ENCODE measurements at regions not wholly inside any gene's neighbourhood (a gene's known extent, or its start where the extent isn't known, plus 50 kb on each side); places are given as distances from the start of the nearest gene placed in this dataset.

DNA sequence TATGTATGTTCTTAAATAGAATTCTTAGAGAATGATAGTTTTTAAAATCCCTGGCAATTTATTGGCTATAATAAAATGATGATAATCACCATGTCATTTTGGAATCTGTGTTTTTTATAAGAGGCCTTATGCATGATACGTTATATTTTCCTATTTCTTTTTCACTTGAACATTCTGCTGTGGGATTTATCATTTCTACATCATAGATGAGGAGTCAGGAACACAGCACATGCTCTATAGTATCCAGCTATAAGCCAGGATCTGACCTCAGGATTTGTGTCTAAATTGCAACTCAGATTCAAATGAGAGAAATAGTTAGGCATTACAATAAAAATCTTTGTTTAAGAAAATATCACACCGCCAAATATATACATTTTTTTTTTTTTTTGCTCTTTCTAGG is 928.0 kb downstream of the EFNB2 start:
- Histone ChIP-seq H4K20me1 (ENCODE audit: low read length) (no peaks in the 10 kb centered on the region), H3K4me3 (ENCODE audit: low read length) (no peak overlapping the region), H3K9ac (ENCODE audit: low read length) (no peak overlapping the region), H3K27me3 (ENCODE audit: low read length) (no peaks in the 10 kb centered on the region), H3K4me1 (ENCODE audit: insufficient read depth, low read length) (no peaks in the 10 kb centered on the region), H3K9me3 (ENCODE audit: low read length) (no peaks in the 10 kb centered on the region), H3K27ac (ENCODE audit: low read length) (no peak overlapping the region), H3K36me3 (ENCODE audit: low read depth, low read length) (no peaks in the 10 kb centered on the region), H3K79me2 (ENCODE audit: low read length) (no peaks in the 10 kb centered on the region), H3K9me2 (replicated peaks; ENCODE audit: low read length) (no peaks in the 10 kb centered on the region), H3F3A (ENCODE audit: low read length, unreplicated experiment) (no peaks in the 10 kb centered on the region), H3K4me2 (ENCODE audit: low read length) (no peak overlapping the region), H2AFZ (ENCODE audit: low read length) (no peak overlapping the region)
- BruUV-seq (replicated peaks) = no TSS peak
- POLR2A ChIA-PET (ENCODE audit: unreplicated experiment) = no interaction called here
- no peak for TF ChIP-seq EZH2phosphoT487 (IDR thresholded peaks at IDR 0.05; ENCODE audit: borderline replicate concordance, low read length)
- TF ChIP-seq, protein P1, sequence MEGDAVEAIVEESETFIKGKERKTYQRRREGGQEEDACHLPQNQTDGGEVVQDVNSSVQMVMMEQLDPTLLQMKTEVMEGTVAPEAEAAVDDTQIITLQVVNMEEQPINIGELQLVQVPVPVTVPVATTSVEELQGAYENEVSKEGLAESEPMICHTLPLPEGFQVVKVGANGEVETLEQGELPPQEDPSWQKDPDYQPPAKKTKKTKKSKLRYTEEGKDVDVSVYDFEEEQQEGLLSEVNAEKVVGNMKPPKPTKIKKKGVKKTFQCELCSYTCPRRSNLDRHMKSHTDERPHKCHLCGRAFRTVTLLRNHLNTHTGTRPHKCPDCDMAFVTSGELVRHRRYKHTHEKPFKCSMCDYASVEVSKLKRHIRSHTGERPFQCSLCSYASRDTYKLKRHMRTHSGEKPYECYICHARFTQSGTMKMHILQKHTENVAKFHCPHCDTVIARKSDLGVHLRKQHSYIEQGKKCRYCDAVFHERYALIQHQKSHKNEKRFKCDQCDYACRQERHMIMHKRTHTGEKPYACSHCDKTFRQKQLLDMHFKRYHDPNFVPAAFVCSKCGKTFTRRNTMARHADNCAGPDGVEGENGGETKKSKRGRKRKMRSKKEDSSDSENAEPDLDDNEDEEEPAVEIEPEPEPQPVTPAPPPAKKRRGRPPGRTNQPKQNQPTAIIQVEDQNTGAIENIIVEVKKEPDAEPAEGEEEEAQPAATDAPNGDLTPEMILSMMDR (conservative IDR thresholded peaks at IDR 0.05; ENCODE audit: low read depth, low read length) = no peak
- TF ChIP-seq EZH2 (IDR thresholded peaks at IDR 0.05; ENCODE audit: low read length, unreplicated experiment) = no peak
- DNase-seq = no peak
- intact Hi-C loops (cut with micrococcal nuclease) = loop anchor here (10.0 kb wide), 1 partner anchor 143 kb away; the partner anchor contains the start of gene DAOA
- CTCF ChIA-PET = no interaction called here
- ATAC-seq = no peak

DNA sequence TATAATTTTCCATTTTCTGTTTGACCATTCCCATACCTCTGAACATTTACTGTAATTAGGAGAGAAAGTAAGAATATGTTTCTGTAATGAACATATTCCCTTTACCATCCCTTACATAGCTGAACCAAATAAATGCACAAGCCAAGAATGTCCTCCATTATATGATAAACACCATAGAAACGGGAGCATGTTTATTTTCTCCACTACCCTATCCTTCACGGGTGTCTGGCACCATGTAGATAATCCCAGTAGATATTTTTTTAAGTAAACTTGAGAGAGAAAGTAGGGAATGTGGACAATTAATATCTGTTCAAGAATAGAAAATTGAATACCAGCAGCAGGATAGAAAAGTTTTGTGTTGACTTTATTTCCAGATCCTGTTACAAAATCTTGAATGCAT is 928.4 kb downstream of the EFNB2 start:
- Histone ChIP-seq H3K27ac (ENCODE audit: low read length) (no peak overlapping the region), H4K20me1 (ENCODE audit: low read length) (no peaks in the 10 kb centered on the region), H3K9me3 (ENCODE audit: low read length) (no peaks in the 10 kb centered on the region), H3K79me2 (ENCODE audit: low read length) (no peaks in the 10 kb centered on the region), H3K36me3 (ENCODE audit: low read depth, low read length) (no peaks in the 10 kb centered on the region), H3F3A (ENCODE audit: low read length, unreplicated experiment) (no peaks in the 10 kb centered on the region), H3K4me1 (ENCODE audit: insufficient read depth, low read length) (no peaks in the 10 kb centered on the region), H3K9me2 (replicated peaks; ENCODE audit: low read length) (no peaks in the 10 kb centered on the region), H3K4me3 (ENCODE audit: low read length) (no peak overlapping the region), H3K27me3 (ENCODE audit: low read length) (no peaks in the 10 kb centered on the region), H3K9ac (ENCODE audit: low read length) (no peak overlapping the region), H3K4me2 (ENCODE audit: low read length) (no peak overlapping the region), H2AFZ (ENCODE audit: low read length) (no peak overlapping the region)
- DNase-seq = no peak
- BruUV-seq (replicated peaks) = no TSS peak
- ChIA-PET POLR2A (ENCODE audit: unreplicated experiment) (no interaction called here), CTCF (no interaction called here)
- TF ChIP-seq, protein P1 (conservative IDR thresholded peaks at IDR 0.05; ENCODE audit: low read depth, low read length) = no peak
- TF ChIP-seq EZH2phosphoT487 (IDR thresholded peaks at IDR 0.05; ENCODE audit: borderline replicate concordance, low read length) (no peak), EZH2 (IDR thresholded peaks at IDR 0.05; ENCODE audit: low read length, unreplicated experiment) (no peak)
- no peak for ATAC-seq
- intact Hi-C loops (cut with micrococcal nuclease) = loop anchor here (10.0 kb wide), 1 partner anchor 142 kb away; the partner anchor contains the start of gene DAOA

DNA sequence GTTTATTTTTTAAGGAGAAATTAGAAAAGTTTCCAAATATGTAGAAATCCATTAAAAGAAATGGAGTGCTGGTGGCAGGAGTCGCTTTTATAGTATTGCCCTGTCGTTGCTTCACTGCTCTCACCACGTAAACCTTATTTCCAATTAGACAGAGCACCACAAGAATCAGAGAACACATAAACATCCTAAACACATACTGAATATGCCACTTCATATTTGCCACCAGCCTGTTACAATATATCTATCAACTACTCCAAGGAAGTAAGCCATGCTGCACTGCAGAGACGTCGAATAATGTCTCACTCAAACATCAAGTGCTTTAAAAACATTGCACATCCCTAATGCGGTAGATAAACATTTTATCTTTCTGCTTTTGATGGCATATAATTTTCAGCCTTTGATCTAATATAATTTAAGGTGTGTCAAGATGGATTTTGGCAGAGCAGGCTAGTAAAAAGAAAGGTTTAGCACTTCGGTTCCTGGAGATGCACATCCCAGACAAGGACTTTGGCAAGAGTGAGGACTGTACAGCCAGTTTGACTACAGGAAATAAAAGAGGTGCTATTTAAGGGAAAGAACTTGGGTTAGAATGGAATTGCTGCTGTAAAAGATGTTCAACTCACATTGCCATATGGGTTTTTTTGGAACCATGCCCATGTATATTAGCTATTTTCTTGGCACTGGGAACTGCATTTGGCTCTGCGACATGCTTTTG is 932.3 kb downstream of the EFNB2 start:
- Histone ChIP-seq H3K9ac (ENCODE audit: low read length) (no peak overlapping the region), H3K4me1 (ENCODE audit: insufficient read depth, low read length) (no peaks in the 10 kb centered on the region), H4K20me1 (ENCODE audit: low read length) (no peaks in the 10 kb centered on the region), H3K27ac (ENCODE audit: low read length) (no peak overlapping the region), H3K4me2 (ENCODE audit: low read length) (no peak overlapping the region), H3K4me3 (ENCODE audit: low read length) (no peak overlapping the region), H3K79me2 (ENCODE audit: low read length) (no peaks in the 10 kb centered on the region), H3K9me3 (ENCODE audit: low read length) (no peaks in the 10 kb centered on the region), H2AFZ (ENCODE audit: low read length) (no peak overlapping the region), H3F3A (ENCODE audit: low read length, unreplicated experiment) (no peaks in the 10 kb centered on the region), H3K27me3 (ENCODE audit: low read length) (no peaks in the 10 kb centered on the region), H3K36me3 (ENCODE audit: low read depth, low read length) (no peaks in the 10 kb centered on the region), H3K9me2 (replicated peaks; ENCODE audit: low read length) (no peaks in the 10 kb centered on the region)
- DNase-seq (no peak), ATAC-seq (no peak)
- POLR2A ChIA-PET (ENCODE audit: unreplicated experiment) = interaction anchor here (0.7 kb wide), 1 partner anchor 86 kb away, joined by 4 read pairs; no protein-coding TSS in a partner anchor
- TF ChIP-seq, protein P1 (conservative IDR thresholded peaks at IDR 0.05; ENCODE audit: low read depth, low read length) = no peak
- no peak for TF ChIP-seq EZH2 (IDR thresholded peaks at IDR 0.05; ENCODE audit: low read length, unreplicated experiment)
- no peak for TF ChIP-seq EZH2phosphoT487 (IDR thresholded peaks at IDR 0.05; ENCODE audit: borderline replicate concordance, low read length)
- BruUV-seq (replicated peaks) = no TSS peak
- CTCF ChIA-PET = no interaction called here
- intact Hi-C loops (cut with micrococcal nuclease) = loop anchor here (10.0 kb wide), 1 partner anchor 138 kb away; the partner anchor contains the start of gene DAOA
